H1 (cell line): ENCODE measurements at regions not wholly inside any gene's neighbourhood (a gene's known extent, or its start where the extent isn't known, plus 50 kb on each side); places are given as distances from the start of the nearest gene placed in this dataset.
A peak's percentile ranks its signal among the peaks of the same experiment; 100 is the strongest.

Experiments used
- CTCF ChIA-PET: fragments of 300-600 bp; sonication (Branson Sonifier 250); formaldehyde crosslinking; loops from one replicate; lab custom pipeline; 2021; ENCODE audit not compliant: partially characterized antibody; lab: Charles Lee
- POLR2A ChIA-PET: fragments of 300-600 bp; sonication (Branson Sonifier 250); formaldehyde crosslinking; loops from one replicate; lab custom pipeline; 2021; ENCODE audit warnings: inconsistent platforms; ENCODE audit not compliant: partially characterized antibody; lab: Charles Lee
- DNase-seq, 2 experiments: peaks; one replicate each; pipeline versions ENCODE4 v3.0.0 to v3.0.0-alpha.2; 2010 to 2022; ENCODE audit warnings: low spot score in 2 of 2, low read depth in 1 of 2, mixed read lengths in 1 of 2
- FAIRE-seq: peaks from 2 replicates; lab custom pipeline; 2011; peaks lifted over from hg19 to GRCh38; lab: Jason Lieb, UNC
- H2AFZ ChIP-seq: 2 replicates; pipeline ENCODE4 v1.8.1; 2012; ENCODE audit warnings: low read length, inconsistent platforms
- H2AK5ac ChIP-seq: 2 replicates; pipeline ENCODE4 v1.6.1; 2013; ENCODE audit warnings: low read depth, low read length
- H2BK120ac ChIP-seq: replicated peaks from 2 replicates; pipeline ENCODE3; 2013; ENCODE audit warnings: low read depth, low read length, inconsistent platforms
- H2BK12ac ChIP-seq: 2 replicates; pipeline ENCODE4 v1.6.1; 2013; ENCODE audit warnings: low read depth, low read length
- H2BK15ac ChIP-seq: 2 replicates; pipeline ENCODE4 v1.6.1; 2013; ENCODE audit warnings: low read length
- H2BK20ac ChIP-seq: 2 replicates; pipeline ENCODE4 v1.6.1; 2013; ENCODE audit warnings: low read length
- H2BK5ac ChIP-seq: 2 replicates; pipeline ENCODE4 v1.6.1; 2013; ENCODE audit warnings: low read depth, low read length
- H3K14ac ChIP-seq: 2 replicates; pipeline ENCODE4 v1.6.1; 2013; ENCODE audit warnings: inconsistent platforms; ENCODE audit not compliant: insufficient read length
- H3K18ac ChIP-seq: 2 replicates; pipeline ENCODE4 v1.6.1; 2013; ENCODE audit warnings: low read length; ENCODE audit errors: extremely low read depth
- H3K23ac ChIP-seq: 2 replicates; pipeline ENCODE4 v1.6.1; 2013; ENCODE audit warnings: inconsistent platforms; ENCODE audit not compliant: insufficient read length
- H3K23me2 ChIP-seq: 2 replicates; pipeline ENCODE4 v1.6.1; 2013; ENCODE audit warnings: low read depth, low read length
- H3K27ac ChIP-seq: 2 replicates; pipeline ENCODE4 v1.6.1; 2011; ENCODE audit warnings: low read depth, low read length, inconsistent platforms
- H3K27me3 ChIP-seq, 4 experiments: replicated peaks in 1 of 4; 1 replicate in 1 of 4; 2 replicates in 3 of 4; pipeline versions ENCODE4 v1.6.1 to v1.8.1; 2011 to 2013; ENCODE audit warnings: low read length in 3 of 4, mild to moderate bottlenecking in 3 of 4, inconsistent platforms in 2 of 4, mixed read lengths in 2 of 4, moderate library complexity in 1 of 4; ENCODE audit not compliant: control insufficient read depth in 3 of 4, insufficient read depth in 3 of 4; ENCODE audit errors: extremely low read depth in 1 of 4
- H3K36me3 ChIP-seq, 4 experiments: 2 replicates each; pipeline versions ENCODE4 v1.6.1 to v1.8.1; 2011 to 2013; ENCODE audit warnings: mild to moderate bottlenecking in 4 of 4, low read length in 3 of 4, moderate library complexity in 2 of 4, control low read depth in 1 of 4, inconsistent platforms in 1 of 4; ENCODE audit not compliant: insufficient read depth in 4 of 4, control insufficient read depth in 2 of 4
- H3K4ac ChIP-seq: replicated peaks from 2 replicates; pipeline ENCODE3; 2013; ENCODE audit warnings: low read length, low read depth, mixed read lengths, inconsistent platforms; ENCODE audit not compliant: insufficient read length
- H3K4me1 ChIP-seq, 4 experiments: replicated peaks in 1 of 4; 1 replicate in 1 of 4; 2 replicates in 3 of 4; pipeline versions ENCODE4 v1.6.1 to v1.8.1; 2011 to 2013; ENCODE audit warnings: low read length in 3 of 4, inconsistent platforms in 2 of 4, mixed read lengths in 1 of 4; ENCODE audit not compliant: insufficient read depth in 4 of 4, control insufficient read depth in 3 of 4
- H3K4me2 ChIP-seq, 2 experiments: 2 replicates each; pipeline versions ENCODE4 v1.6.1 to v1.8.1; 2011 to 2013; ENCODE audit warnings: low read depth in 2 of 2, low read length in 2 of 2, control low read depth in 1 of 2, inconsistent platforms in 1 of 2, mild to moderate bottlenecking in 1 of 2; ENCODE audit not compliant: insufficient read depth in 1 of 2
- H3K4me3 ChIP-seq, 4 experiments: fragments of 200-600, 300-600 bp in 1 of 4; sonication (generic), shearing (Covaris generic), sonication (Bioruptor Twin) in 1 of 4; 2 replicates each; pipeline versions ENCODE4 v1.5.1 to v1.8.1; 2011 to 2016; ENCODE audit warnings: low read length in 4 of 4, low read depth in 3 of 4, control low read depth in 2 of 4, inconsistent platforms in 2 of 4, mild to moderate bottlenecking in 2 of 4, mixed read lengths in 1 of 4, moderate library complexity in 1 of 4; ENCODE audit not compliant: insufficient read depth in 2 of 4; ENCODE audit errors: extremely low read depth in 1 of 4
- H3K56ac ChIP-seq: replicated peaks from 2 replicates; pipeline ENCODE3; 2013; ENCODE audit warnings: low read depth, mild to moderate bottlenecking, mixed read lengths, low read length, inconsistent platforms; ENCODE audit not compliant: insufficient read length
- H3K79me1 ChIP-seq: 2 replicates; pipeline ENCODE4 v1.6.1; 2013; ENCODE audit warnings: low read depth, low read length, control low read depth
- H3K79me2 ChIP-seq, 2 experiments: 2 replicates each; pipeline versions ENCODE4 v1.6.1 to v1.8.1; 2012 to 2013; ENCODE audit warnings: low read length in 2 of 2, mild to moderate bottlenecking in 2 of 2, inconsistent platforms in 1 of 2; ENCODE audit not compliant: insufficient read depth in 2 of 2, control insufficient read depth in 1 of 2
- H3K9ac ChIP-seq, 4 experiments: replicated peaks in 1 of 4; 1 replicate in 1 of 4; 2 replicates in 3 of 4; pipeline versions ENCODE4 v1.6.1 to v1.8.1; 2011 to 2013; ENCODE audit warnings: low read depth in 3 of 4, low read length in 3 of 4, control low read depth in 2 of 4, mild to moderate bottlenecking in 2 of 4, moderate library complexity in 2 of 4, inconsistent platforms in 1 of 4; ENCODE audit errors: extremely low read depth in 1 of 4
- H3K9me3 ChIP-seq, 2 experiments: 2 replicates each; pipeline versions ENCODE4 v1.6.1 to v1.8.1; 2012 to 2013; ENCODE audit warnings: mild to moderate bottlenecking in 2 of 2, moderate library complexity in 2 of 2, control low read depth in 1 of 2, inconsistent platforms in 1 of 2, low read depth in 1 of 2, low read length in 1 of 2, mixed read lengths in 1 of 2; ENCODE audit not compliant: insufficient read depth in 2 of 2
- H4K20me1 ChIP-seq, 2 experiments: replicated peaks in 1 of 2; 2 replicates each; pipeline versions ENCODE3 to v1.8.1; 2011 to 2013; ENCODE audit warnings: inconsistent platforms in 2 of 2, low read length in 2 of 2, mild to moderate bottlenecking in 1 of 2; ENCODE audit not compliant: insufficient read depth in 2 of 2, control insufficient read depth in 1 of 2
- H4K5ac ChIP-seq: 2 replicates; pipeline ENCODE4 v1.6.1; 2013; ENCODE audit warnings: low read length, low read depth, mixed read lengths, inconsistent platforms; ENCODE audit not compliant: insufficient read length
- H4K8ac ChIP-seq: 2 replicates; pipeline ENCODE4 v1.8.0; 2013; ENCODE audit warnings: mild to moderate bottlenecking, moderate library complexity, low read length, inconsistent platforms; ENCODE audit not compliant: insufficient read depth; ENCODE audit errors: extremely low read depth
- H4K91ac ChIP-seq: replicated peaks from 2 replicates; pipeline ENCODE3; 2013; ENCODE audit warnings: low read length, mixed read lengths, inconsistent platforms; ENCODE audit not compliant: insufficient read length
- CHD1 ChIP-seq: IDR thresholded peaks from 2 replicates; pipeline ENCODE4 v1.6.1; 2012; ENCODE audit warnings: low read depth, low read length, improper control_type of control experiment
- CREB1 ChIP-seq: IDR thresholded peaks from 2 replicates; pipeline ENCODE4 v1.6.1; 2012; ENCODE audit warnings: inconsistent platforms
- EZH2 ChIP-seq: fragments of 200-600 bp; sonication (generic); IDR thresholded peaks from 2 replicates; pipeline ENCODE4 v1.7.1; 2012; ENCODE audit warnings: low read depth, mild to moderate bottlenecking, moderate library complexity, low read length, inconsistent platforms; ENCODE audit not compliant: severe bottlenecking
- FOSL1 ChIP-seq: IDR thresholded peaks from 2 replicates; pipeline ENCODE4 v1.6.1; 2011; ENCODE audit warnings: mild to moderate bottlenecking, low read depth, low read length, moderate library complexity; ENCODE audit not compliant: insufficient read depth
- NANOG ChIP-seq: IDR thresholded peaks from 2 replicates; pipeline ENCODE4 v1.6.1; 2011; ENCODE audit warnings: low read length, low read depth, mild to moderate bottlenecking, inconsistent platforms; ENCODE audit not compliant: insufficient read depth, poor library complexity, severe bottlenecking
- RFX5 ChIP-seq: IDR thresholded peaks from 2 replicates; pipeline ENCODE4 v1.6.1; 2011; ENCODE audit warnings: low read depth, low read length, improper control_type of control experiment, borderline replicate concordance
- RXRA ChIP-seq: IDR thresholded peaks from 2 replicates; pipeline ENCODE4 v1.6.1; 2011; ENCODE audit warnings: low read depth, mild to moderate bottlenecking, low read length, moderate library complexity; ENCODE audit not compliant: insufficient read depth
- SAP30 ChIP-seq: fragments of 300-600 bp; sonication (generic); IDR thresholded peaks from 2 replicates; pipeline ENCODE4 v1.7.1; 2012; ENCODE audit warnings: low read length, moderate library complexity, mild to moderate bottlenecking, inconsistent platforms; ENCODE audit not compliant: insufficient read depth, insufficient replicate concordance
- SP1 ChIP-seq: IDR thresholded peaks from 2 replicates; pipeline ENCODE4 v1.6.1; 2011; ENCODE audit warnings: low read depth, low read length
- SP2 ChIP-seq: IDR thresholded peaks from 2 replicates; pipeline ENCODE4 v1.6.1; 2012; ENCODE audit warnings: mild to moderate bottlenecking, low read length, inconsistent platforms
- TAF7 ChIP-seq: optimal IDR thresholded peaks from 2 replicates; pipeline ENCODE3; 2011; ENCODE audit warnings: low read depth, mild to moderate bottlenecking, inconsistent platforms, low read length, moderate library complexity, borderline replicate concordance
- YY1 ChIP-seq: IDR thresholded peaks from 2 replicates; pipeline ENCODE4 v1.6.1; 2011; ENCODE audit warnings: low read depth, mild to moderate bottlenecking, low read length
- TF ChIP-seq, protein P1 (sequence below), 3 experiments: IDR thresholded peaks; 1 replicate in 2 of 3; 2 replicates in 1 of 3; pipeline versions ENCODE4 v1.5.1 to v1.6.1; 2011; ENCODE audit warnings: low read length in 3 of 3, mild to moderate bottlenecking in 3 of 3, inconsistent platforms in 2 of 3, low read depth in 1 of 3, moderate library complexity in 1 of 3; ENCODE audit not compliant: insufficient read depth in 1 of 3; ENCODE audit errors: control extremely low read depth in 1 of 3

DNA sequence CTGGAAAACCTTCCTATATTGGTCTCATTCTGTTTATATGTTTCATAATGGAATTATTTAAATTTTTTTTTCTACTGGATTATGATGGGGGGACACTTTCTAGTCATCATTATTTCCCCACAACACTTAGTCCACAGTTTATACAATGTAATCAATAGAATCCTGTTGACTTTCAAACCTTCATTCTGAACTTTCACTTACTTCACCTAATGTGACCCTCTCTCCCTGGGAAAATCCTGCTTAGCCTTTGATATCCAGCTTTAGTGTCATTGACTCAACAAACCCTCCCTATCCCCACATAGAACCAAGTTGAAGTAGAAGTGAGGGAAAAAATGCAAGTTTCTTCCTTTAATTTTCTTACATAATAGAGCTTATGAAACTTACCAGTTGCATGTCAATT, 666.0 kb downstream of the MECOM start:
- ChIA-PET CTCF (interaction anchor here (0.7 kb wide), 1 partner anchor 669 kb away, joined by 3 read pairs; no protein-coding TSS in a partner anchor), POLR2A (no interaction called here)
- no peak overlapping the region for H2BK12ac ChIP-seq
- H3K36me3 ChIP-seq, result no peaks in the 10 kb centered on the region
- H3K79me2 ChIP-seq, result no peaks in the 10 kb centered on the region
- H2BK5ac ChIP-seq, result no peak overlapping the region
- no peak overlapping the region for H3K4me2 ChIP-seq
- H3K27me3 ChIP-seq, result no peaks in the 10 kb centered on the region
- H3K4me1 ChIP-seq, result peaks cover 0 to 5% (median 0%) of the 10 kb centered on the region in 4 experiments; a peak in 4 of 7 replicates
- no peak overlapping the region for H4K5ac ChIP-seq
- H3K79me1 ChIP-seq, result no peaks in the 10 kb centered on the region
- H4K20me1 ChIP-seq, result no peaks in the 10 kb centered on the region
- no peaks in the 10 kb centered on the region for H3K9me3 ChIP-seq
- no peaks in the 10 kb centered on the region for H3K23me2 ChIP-seq
- H4K91ac ChIP-seq, result no peak overlapping the region
- 0 out of 2 replicates have a peak overlapping the region, but pooled peaks have one; percentile 30 for H2AFZ ChIP-seq
- H3K56ac ChIP-seq, result no peak overlapping the region
- no peak overlapping the region for H3K4ac ChIP-seq
- no peak overlapping the region for H2AK5ac ChIP-seq
- H3K4me3 ChIP-seq, result no peak overlapping the region
- H2BK20ac ChIP-seq, result no peak overlapping the region
- H4K8ac ChIP-seq, result no peak overlapping the region
- H3K14ac ChIP-seq, result no peak overlapping the region
- no peak overlapping the region for H3K23ac ChIP-seq
- no peak for FAIRE-seq
- no peak for DNase-seq
- no peak overlapping the region for H3K9ac ChIP-seq
- H2BK15ac ChIP-seq, result no peak overlapping the region
- no peak overlapping the region for H3K27ac ChIP-seq
- no peak overlapping the region for H2BK120ac ChIP-seq
- no peak overlapping the region for H3K18ac ChIP-seq
- TF ChIP-seq SP2 (no peak), EZH2 (no peak), RFX5 (no peak), SP1 (no peak), TAF7 (no peak), FOSL1 (no peak), SAP30 (no peak), RXRA (no peak), CHD1 (no peak), YY1 (no peak), NANOG (no peak), CREB1 (no peak)
- TF ChIP-seq, protein P1, sequence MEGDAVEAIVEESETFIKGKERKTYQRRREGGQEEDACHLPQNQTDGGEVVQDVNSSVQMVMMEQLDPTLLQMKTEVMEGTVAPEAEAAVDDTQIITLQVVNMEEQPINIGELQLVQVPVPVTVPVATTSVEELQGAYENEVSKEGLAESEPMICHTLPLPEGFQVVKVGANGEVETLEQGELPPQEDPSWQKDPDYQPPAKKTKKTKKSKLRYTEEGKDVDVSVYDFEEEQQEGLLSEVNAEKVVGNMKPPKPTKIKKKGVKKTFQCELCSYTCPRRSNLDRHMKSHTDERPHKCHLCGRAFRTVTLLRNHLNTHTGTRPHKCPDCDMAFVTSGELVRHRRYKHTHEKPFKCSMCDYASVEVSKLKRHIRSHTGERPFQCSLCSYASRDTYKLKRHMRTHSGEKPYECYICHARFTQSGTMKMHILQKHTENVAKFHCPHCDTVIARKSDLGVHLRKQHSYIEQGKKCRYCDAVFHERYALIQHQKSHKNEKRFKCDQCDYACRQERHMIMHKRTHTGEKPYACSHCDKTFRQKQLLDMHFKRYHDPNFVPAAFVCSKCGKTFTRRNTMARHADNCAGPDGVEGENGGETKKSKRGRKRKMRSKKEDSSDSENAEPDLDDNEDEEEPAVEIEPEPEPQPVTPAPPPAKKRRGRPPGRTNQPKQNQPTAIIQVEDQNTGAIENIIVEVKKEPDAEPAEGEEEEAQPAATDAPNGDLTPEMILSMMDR (IDR thresholded peaks at IDR 0.05; ENCODE audit: control extremely low read depth in 1 of 3, insufficient read depth in 1 of 3, low read depth in 1 of 3, low read length in 3 of 3), result no peak
